ENCODE measurements at regions not wholly inside any gene's neighbourhood (a gene's known extent, or its start where the extent isn't known, plus 50 kb on each side); places are given as distances from the start of the nearest gene placed in this dataset.

- TF ChIP-seq POLR2A (IDR thresholded peaks at IDR 0.05; ENCODE audit: control extremely low read depth in 1 of 2, low read depth in 2 of 2, low read length in 2 of 2) (no peak), CTCF (IDR thresholded peaks at IDR 0.05; ENCODE audit: control extremely low read depth in 1 of 3, insufficient read depth in 1 of 3, low read depth in 1 of 3, low read length in 3 of 3) (no peak), POU5F1 (IDR thresholded peaks at IDR 0.05; ENCODE audit: low read depth, low read length) (no peak), MAFK (IDR thresholded peaks at IDR 0.05; ENCODE audit: low read depth, low read length) (no peak), EZH2 (IDR thresholded peaks at IDR 0.05; ENCODE audit: low read depth, low read length, severe bottlenecking) (no peak), POLR2AphosphoS5 (IDR thresholded peaks at IDR 0.05; ENCODE audit: low read depth, low read length) (no peak)
These were observed 138.4 kb downstream of the FAT3 start for GRCh38 chr11:92362989-92363388.
